MM.1S (cell line): ENCODE measurements at regions not wholly inside any gene's neighbourhood (a gene's known extent, or its start where the extent isn't known, plus 50 kb on each side); places are given as distances from the start of the nearest gene placed in this dataset.

ENCODE experiments used
- EZH2 ChIP-seq: fragments of 300-600 bp; sonication (generic); optimal IDR thresholded peaks from 2 replicates; pipeline ENCODE3; 2017; ENCODE audit warnings: low read depth, mild to moderate bottlenecking, antibody characterized with exemption, low read length, mixed read lengths
- EZH2phosphoT487 ChIP-seq: fragments of 300-600 bp; sonication (generic); IDR thresholded peaks from 2 replicates; pipeline ENCODE4 v1.6.1; 2018; ENCODE audit warnings: antibody characterized with exemption, low read length
- TF ChIP-seq, protein P1 (sequence below): fragments of 300-600 bp; sonication (generic); IDR thresholded peaks from 2 replicates; pipeline ENCODE4 v1.5.1; 2016; ENCODE audit warnings: antibody characterized with exemption, low read length, mixed read lengths

DNA sequence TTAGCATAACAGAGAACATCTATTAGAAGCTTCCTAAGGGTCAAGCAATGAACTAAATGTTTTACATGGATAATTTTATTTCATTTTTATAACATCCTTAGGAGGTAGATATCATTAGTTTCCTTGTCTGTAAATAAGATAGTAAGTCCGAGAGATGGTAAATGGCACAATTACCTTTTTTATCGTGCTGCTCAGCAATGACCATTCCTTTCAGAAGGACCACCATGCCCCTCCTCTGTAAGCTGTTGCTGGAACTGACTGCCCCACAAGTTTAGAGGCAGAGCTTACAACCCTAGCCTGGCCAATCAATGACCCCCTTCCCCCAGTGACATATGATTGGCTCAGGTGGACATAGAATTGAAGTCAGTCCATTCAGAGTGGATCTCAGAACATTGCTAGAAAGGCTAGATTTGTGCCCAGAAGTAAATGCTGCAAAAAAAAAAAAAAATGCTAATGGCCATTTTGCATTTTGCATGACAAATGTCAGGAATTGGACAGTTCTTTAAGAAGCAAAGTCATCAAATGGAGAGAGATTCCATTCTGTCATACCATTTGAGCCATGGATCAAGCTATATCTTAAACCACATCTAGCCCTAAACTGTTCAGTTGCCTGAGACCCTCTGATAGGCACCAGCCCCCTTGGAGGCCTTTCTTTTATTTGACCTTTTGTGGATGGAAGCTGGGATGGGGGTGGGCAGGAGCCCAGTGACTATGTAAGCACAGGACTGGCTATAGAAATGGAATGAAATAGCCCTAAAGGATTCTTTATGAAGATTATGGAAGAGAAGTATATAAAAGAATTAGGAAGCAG lies 668.3 kb downstream of the UQCRFS1 start:
- TF ChIP-seq, protein P1, sequence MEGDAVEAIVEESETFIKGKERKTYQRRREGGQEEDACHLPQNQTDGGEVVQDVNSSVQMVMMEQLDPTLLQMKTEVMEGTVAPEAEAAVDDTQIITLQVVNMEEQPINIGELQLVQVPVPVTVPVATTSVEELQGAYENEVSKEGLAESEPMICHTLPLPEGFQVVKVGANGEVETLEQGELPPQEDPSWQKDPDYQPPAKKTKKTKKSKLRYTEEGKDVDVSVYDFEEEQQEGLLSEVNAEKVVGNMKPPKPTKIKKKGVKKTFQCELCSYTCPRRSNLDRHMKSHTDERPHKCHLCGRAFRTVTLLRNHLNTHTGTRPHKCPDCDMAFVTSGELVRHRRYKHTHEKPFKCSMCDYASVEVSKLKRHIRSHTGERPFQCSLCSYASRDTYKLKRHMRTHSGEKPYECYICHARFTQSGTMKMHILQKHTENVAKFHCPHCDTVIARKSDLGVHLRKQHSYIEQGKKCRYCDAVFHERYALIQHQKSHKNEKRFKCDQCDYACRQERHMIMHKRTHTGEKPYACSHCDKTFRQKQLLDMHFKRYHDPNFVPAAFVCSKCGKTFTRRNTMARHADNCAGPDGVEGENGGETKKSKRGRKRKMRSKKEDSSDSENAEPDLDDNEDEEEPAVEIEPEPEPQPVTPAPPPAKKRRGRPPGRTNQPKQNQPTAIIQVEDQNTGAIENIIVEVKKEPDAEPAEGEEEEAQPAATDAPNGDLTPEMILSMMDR, result no peak
- TF ChIP-seq EZH2 (no peak), EZH2phosphoT487 (no peak)
